SU-DHL-6 (cell line): ENCODE measurements at regions not wholly inside any gene's neighbourhood (a gene's known extent, or its start where the extent isn't known, plus 50 kb on each side); places are given as distances from the start of the nearest gene placed in this dataset.

ENCODE experiments used
- H2AFZ ChIP-seq: fragments of 200-600 bp; sonication (generic); 2 replicates; pipeline ENCODE4 v1.6.1; 2014; ENCODE audit warnings: low read depth, mild to moderate bottlenecking, moderate library complexity, mixed read lengths, antibody characterized with exemption, low read length; ENCODE audit not compliant: severe bottlenecking
- H3F3A ChIP-seq: fragments of 200-600 bp; shearing (Covaris generic); 2 replicates; pipeline ENCODE4 v1.6.0; 2016; ENCODE audit warnings: antibody characterized with exemption, mild to moderate bottlenecking; ENCODE audit not compliant: insufficient read depth
- H3K27ac ChIP-seq: fragments of 200-600 bp; sonication (generic); 2 replicates; pipeline ENCODE4 v1.5.1; 2016; ENCODE audit warnings: low read depth, mild to moderate bottlenecking, low read length, moderate library complexity, mixed read lengths
- H3K27me3 ChIP-seq: fragments of 200-600 bp; sonication (generic), shearing (Covaris generic); 2 replicates; pipeline ENCODE4 v1.6.0; 2014; ENCODE audit warnings: mild to moderate bottlenecking, low read length
- H3K36me3 ChIP-seq: fragments of 200-600 bp; sonication (generic); 2 replicates; pipeline ENCODE4 v1.6.1; 2014; ENCODE audit warnings: mild to moderate bottlenecking, low read length, mixed read lengths
- H3K4me2 ChIP-seq: fragments of 300-600, 200-600 bp; shearing (Covaris generic), sonication (generic); 2 replicates; pipeline ENCODE4 v1.6.0; 2014; ENCODE audit warnings: low read length, low read depth, mild to moderate bottlenecking; ENCODE audit not compliant: poor library complexity, severe bottlenecking
- H3K4me3 ChIP-seq: fragments of 200-600 bp; sonication (generic); 2 replicates; pipeline ENCODE4 v1.5.1; 2014; ENCODE audit warnings: antibody characterized with exemption, low read length, mild to moderate bottlenecking, mixed read lengths; ENCODE audit not compliant: insufficient read depth, poor library complexity, severe bottlenecking
- H3K79me2 ChIP-seq: fragments of 200-600 bp; sonication (generic); 2 replicates; pipeline ENCODE4 v1.6.1; 2014; ENCODE audit warnings: mild to moderate bottlenecking, low read length, moderate library complexity; ENCODE audit not compliant: insufficient read depth
- H3K9ac ChIP-seq: fragments of 200-600 bp; sonication (generic); 2 replicates; pipeline ENCODE4 v1.7.0; 2014; ENCODE audit warnings: mild to moderate bottlenecking, low read length
- H3K9me2 ChIP-seq: fragments of 200-600 bp; sonication (generic); replicated peaks from 2 replicates; pipeline ENCODE4 v1.6.1; 2014; ENCODE audit warnings: low read length; ENCODE audit not compliant: insufficient read depth
- H3K9me3 ChIP-seq: fragments of 200-600 bp; sonication (generic); 2 replicates; pipeline ENCODE4 v1.6.1; 2014; ENCODE audit warnings: low read length, mixed read lengths; ENCODE audit not compliant: insufficient read depth
- H4K20me1 ChIP-seq: fragments of 200-600 bp; sonication (generic); 2 replicates; pipeline ENCODE4 v1.6.1; 2014; ENCODE audit warnings: low read depth, mild to moderate bottlenecking, antibody characterized with exemption, low read length, moderate library complexity, mixed read lengths
- CTCF ChIP-seq: fragments of 200-600 bp; sonication (generic); IDR thresholded peaks from one replicate; pipeline ENCODE4 v1.5.1; 2017; ENCODE audit warnings: antibody characterized with exemption, mild to moderate bottlenecking, low read length, moderate library complexity; ENCODE audit not compliant: insufficient read depth, poor library complexity, severe bottlenecking
- EZH2phosphoT487 ChIP-seq: fragments of 200-600 bp; sonication (generic), shearing (Covaris generic); conservative IDR thresholded peaks from 2 replicates; pipeline ENCODE4 v1.6.1; 2018; ENCODE audit warnings: mild to moderate bottlenecking, antibody characterized with exemption, low read length, moderate library complexity, mixed read lengths

DNA sequence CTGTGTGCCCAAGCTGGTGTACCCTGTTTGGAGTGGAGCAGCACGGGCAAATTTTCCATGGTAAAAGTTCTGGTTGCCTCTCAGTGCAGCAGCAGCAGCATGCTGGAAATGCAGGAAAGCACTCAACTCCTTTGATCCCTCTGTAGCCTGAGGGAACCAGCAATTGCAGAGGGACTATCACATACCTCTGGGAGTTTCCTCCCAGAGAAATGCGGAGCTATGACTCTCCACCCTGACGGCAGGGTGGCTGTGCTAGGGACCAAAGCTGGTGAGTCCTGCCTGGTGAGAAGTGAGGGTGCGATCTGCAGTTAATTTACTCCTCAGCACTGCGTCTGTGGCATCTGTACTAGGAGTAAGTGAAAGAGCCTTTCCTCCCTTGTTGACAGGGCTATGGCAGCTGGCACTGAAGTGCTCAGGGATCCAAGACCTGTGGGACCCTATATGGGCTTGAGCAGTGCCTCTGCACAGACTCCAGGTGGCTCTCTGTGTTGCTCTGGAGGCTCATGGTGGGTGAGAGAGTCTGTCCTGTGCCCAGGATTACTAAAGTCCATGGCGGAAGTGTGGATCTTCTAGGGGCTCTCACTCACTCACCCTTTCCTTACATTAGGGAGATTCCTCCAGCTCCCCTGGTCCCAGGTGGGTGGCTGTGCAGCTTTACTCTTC lies 601.2 kb upstream of the TYRP1 start:
- no peak overlapping the region for H3K27ac ChIP-seq
- H2AFZ ChIP-seq = no peak overlapping the region
- H3K4me3 ChIP-seq = no peak overlapping the region
- H3K9ac ChIP-seq = no peak overlapping the region
- no peaks in the 10 kb centered on the region for H3K27me3 ChIP-seq
- TF ChIP-seq EZH2phosphoT487 (no peak), CTCF (no peak)
- H3F3A ChIP-seq = no peaks in the 10 kb centered on the region
- H3K9me3 ChIP-seq = no peaks in the 10 kb centered on the region
- H3K79me2 ChIP-seq = no peaks in the 10 kb centered on the region
- no peaks in the 10 kb centered on the region for H4K20me1 ChIP-seq
- H3K9me2 ChIP-seq = no peaks in the 10 kb centered on the region; the same call in 1 of the 2 replicates
- no peaks in the 10 kb centered on the region for H3K36me3 ChIP-seq
- H3K4me2 ChIP-seq = no peak overlapping the region

GRCh38 chr9:12094046-12094445 lies 599.1 kb upstream of the TYRP1 start:
- no peak overlapping the region for H3K9ac ChIP-seq
- H3K9me2 ChIP-seq = no peaks in the 10 kb centered on the region; the same call in 1 of the 2 replicates
- no peak overlapping the region for H3K27ac ChIP-seq
- H3K9me3 ChIP-seq = no peaks in the 10 kb centered on the region
- H3K79me2 ChIP-seq = no peaks in the 10 kb centered on the region
- H3K4me3 ChIP-seq = no peak overlapping the region
- H3F3A ChIP-seq = no peaks in the 10 kb centered on the region
- no peak overlapping the region for H2AFZ ChIP-seq
- H3K36me3 ChIP-seq = no peaks in the 10 kb centered on the region
- TF ChIP-seq EZH2phosphoT487 (no peak), CTCF (no peak)
- no peak overlapping the region for H3K4me2 ChIP-seq
- H4K20me1 ChIP-seq = no peaks in the 10 kb centered on the region
- H3K27me3 ChIP-seq = no peaks in the 10 kb centered on the region

DNA sequence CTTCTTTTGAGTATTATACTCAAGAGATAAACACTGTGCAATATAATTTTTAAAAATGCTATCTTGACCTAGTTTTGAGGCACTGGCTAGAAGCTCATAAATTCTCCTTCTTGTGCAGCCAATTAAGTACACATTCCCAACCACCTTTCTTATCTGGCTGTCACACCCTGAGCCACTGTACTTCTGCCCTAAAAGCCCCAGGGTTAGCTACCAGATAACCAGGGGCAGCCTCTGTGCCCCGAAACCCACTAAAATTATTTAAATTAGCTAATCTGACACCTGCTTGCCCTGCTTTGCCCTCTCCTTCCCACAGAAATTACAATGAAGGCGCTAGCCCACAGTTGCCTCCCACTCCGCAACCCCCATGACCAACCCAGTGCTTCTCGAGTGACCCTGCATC lies 597.3 kb upstream of the TYRP1 start:
- H3K27me3 ChIP-seq = no peaks in the 10 kb centered on the region
- H3F3A ChIP-seq = no peaks in the 10 kb centered on the region
- H3K4me2 ChIP-seq = no peak overlapping the region
- no peak overlapping the region for H3K9ac ChIP-seq
- no peaks in the 10 kb centered on the region for H3K36me3 ChIP-seq
- no peaks in the 10 kb centered on the region for H3K9me3 ChIP-seq
- TF ChIP-seq CTCF (no peak), EZH2phosphoT487 (no peak)
- no peak overlapping the region for H3K4me3 ChIP-seq
- H3K79me2 ChIP-seq = no peaks in the 10 kb centered on the region
- H3K27ac ChIP-seq = no peak overlapping the region
- H3K9me2 ChIP-seq = no peaks in the 10 kb centered on the region; the same call in 1 of the 2 replicates
- no peak overlapping the region for H2AFZ ChIP-seq
- H4K20me1 ChIP-seq = no peaks in the 10 kb centered on the region
